Suppressor macrophage treated with lipopolysaccharide for 4 hours (primary cell): ENCODE measurements at regions not wholly inside any gene's neighbourhood (a gene's known extent, or its start where the extent isn't known, plus 50 kb on each side); places are given as distances from the start of the nearest gene placed in this dataset.

Experiments used
- DNase-seq: peaks from one replicate; pipeline ENCODE4 v3.0.0-alpha.2; 2020

GRCh38 chr1:62988867-62989266, 204.9 kb downstream of the ATG4C start:
- DNase-seq = no peak

GRCh38 chr1:62989497-62989896, 205.6 kb downstream of the ATG4C start:
- DNase-seq = no peak

- DNase-seq = no peak
These were observed 207.2 kb downstream of the ATG4C start for GRCh38 chr1:62991152-62991551.

GRCh38 chr1:62993844-62994243, 209.9 kb downstream of the ATG4C start:
- no peak for DNase-seq

GRCh38 chr1:62995173-62995572, 211.2 kb downstream of the ATG4C start:
- no peak for DNase-seq

- no peak for DNase-seq
These were observed 214.0 kb downstream of the ATG4C start for GRCh38 chr1:62997884-62998283.

GRCh38 chr1:62998845-62999649, 215.1 kb downstream of the ATG4C start:
- DNase-seq = no peak

GRCh38 chr1:63000508-63000907, 216.6 kb downstream of the ATG4C start:
- DNase-seq = no peak

GRCh38 chr1:63004868-63005267, 220.9 kb downstream of the ATG4C start:
- DNase-seq = no peak

GRCh38 chr1:63005812-63006211, 221.9 kb downstream of the ATG4C start:
- no peak for DNase-seq

GRCh38 chr1:63009421-63009820, 225.5 kb downstream of the ATG4C start:
- no peak for DNase-seq

- no peak for DNase-seq
These were observed 227.2 kb downstream of the ATG4C start for GRCh38 chr1:63010913-63011660.

- no peak for DNase-seq
These were observed 228.4 kb downstream of the ATG4C start for GRCh38 chr1:63012339-63012738.

- DNase-seq = no peak
These were observed 230.3 kb downstream of the ATG4C start for GRCh38 chr1:63014267-63014666.

GRCh38 chr1:63022319-63022718, 238.4 kb downstream of the ATG4C start:
- DNase-seq = no peak

GRCh38 chr1:63023171-63023570, 239.2 kb downstream of the ATG4C start:
- no peak for DNase-seq

- DNase-seq = no peak
These were observed 239.7 kb downstream of the ATG4C start for GRCh38 chr1:63023637-63024036.

GRCh38 chr1:63024132-63024531, 240.2 kb downstream of the ATG4C start:
- DNase-seq = no peak

- no peak for DNase-seq
These were observed 243.2 kb downstream of the ATG4C start for GRCh38 chr1:63027176-63027575.

- no peak for DNase-seq
These were observed 248.2 kb downstream of the ATG4C start for GRCh38 chr1:63032171-63032570.

GRCh38 chr1:63033211-63033610, 249.3 kb downstream of the ATG4C start:
- no peak for DNase-seq

- no peak for DNase-seq
These were observed 250.3 kb downstream of the ATG4C start for GRCh38 chr1:63034256-63034655.

GRCh38 chr1:63038586-63038985, 254.7 kb downstream of the ATG4C start:
- DNase-seq = no peak

GRCh38 chr1:63041660-63042059, 257.7 kb downstream of the ATG4C start:
- no peak for DNase-seq
